Naive thymus-derived CD4-positive, alpha-beta T cell (primary cell): ENCODE measurements at regions not wholly inside any gene's neighbourhood (a gene's known extent, or its start where the extent isn't known, plus 50 kb on each side); places are given as distances from the start of the nearest gene placed in this dataset.

Source experiments
- ATAC-seq: fragments of 150-1000 bp; cut with Tn5 transposase; 2 replicates; pipeline ENCODE4 v1.10.0; 2021; ENCODE audit warnings: mild to moderate bottlenecking, moderate library complexity
- CTCF ChIA-PET: fragments of 350-600 bp; sonication (Branson Sonifier 250); formaldehyde crosslinking; loops from one replicate; lab custom pipeline; 2021; ENCODE audit warnings: antibody characterized with exemption; lab: Charles Lee
- POLR2A ChIA-PET: fragments of 350-600 bp; sonication (Branson Sonifier 250); formaldehyde crosslinking; loops from one replicate; lab custom pipeline; 2021; ENCODE audit warnings: antibody characterized with exemption, inconsistent platforms; lab: Charles Lee
- DNase-seq, 9 donors: peaks; one replicate each; pipeline versions ENCODE4 v3.0.0 to v3.0.0-alpha.2; 2020 to 2022; ENCODE audit warnings: mixed read lengths in 1 of 9
- H3K27ac ChIP-seq: one replicate; pipeline ENCODE4 v1.7.0; 2013; ENCODE audit warnings: mild to moderate bottlenecking, low read depth, low read length, moderate library complexity
- H3K27me3 ChIP-seq, 2 donors: one replicate each; pipeline ENCODE4 v1.7.0; 2013; ENCODE audit warnings: low read length in 2 of 2, mild to moderate bottlenecking in 2 of 2, moderate library complexity in 2 of 2; ENCODE audit not compliant: control insufficient read depth in 2 of 2, insufficient read depth in 2 of 2
- H3K36me3 ChIP-seq, 3 experiments: 1 replicate in 2 of 3; 2 replicates in 1 of 3; pipeline ENCODE4 v1.7.0; 2013; ENCODE audit warnings: low read length in 3 of 3, mild to moderate bottlenecking in 3 of 3, moderate library complexity in 1 of 3; ENCODE audit not compliant: insufficient read depth in 3 of 3, control insufficient read depth in 2 of 3
- H3K4me1 ChIP-seq, 2 donors: one replicate each; pipeline ENCODE4 v1.7.0; 2013; ENCODE audit warnings: low read length in 2 of 2, mild to moderate bottlenecking in 2 of 2, moderate library complexity in 1 of 2; ENCODE audit not compliant: control insufficient read depth in 2 of 2, insufficient read depth in 2 of 2
- H3K4me3 ChIP-seq: 2 replicates; pipeline ENCODE4 v1.7.0; 2013; ENCODE audit warnings: mild to moderate bottlenecking, low read length
- H3K9me3 ChIP-seq, 3 experiments: 1 replicate in 2 of 3; 2 replicates in 1 of 3; pipeline ENCODE4 v1.7.0; 2013; ENCODE audit warnings: low read length in 3 of 3; ENCODE audit not compliant: control insufficient read depth in 2 of 3
- H3K27ac Mint-ChIP-seq, 9 donors: one replicate each; pipeline ENCODE4 v1.8.0; 2020 to 2022; ENCODE audit warnings: mixed read lengths in 9 of 9, mild to moderate bottlenecking in 8 of 9, moderate library complexity in 5 of 9, inconsistent platforms in 2 of 9
- H3K27me3 Mint-ChIP-seq, 5 donors: one replicate each; pipeline ENCODE4 v1.8.0; 2021 to 2022; ENCODE audit warnings: mixed read lengths in 5 of 5, mild to moderate bottlenecking in 1 of 5
- H3K36me3 Mint-ChIP-seq, 5 donors: one replicate each; pipeline ENCODE4 v1.8.0; 2020 to 2022; ENCODE audit warnings: mixed read lengths in 5 of 5, mild to moderate bottlenecking in 3 of 5, inconsistent platforms in 1 of 5
- H3K4me1 Mint-ChIP-seq, 7 donors: one replicate each; pipeline ENCODE4 v1.8.0; 2020 to 2022; ENCODE audit warnings: mixed read lengths in 7 of 7, mild to moderate bottlenecking in 3 of 7, inconsistent platforms in 1 of 7
- H3K4me3 Mint-ChIP-seq, 10 donors: one replicate each; pipeline ENCODE4 v1.8.0; 2020 to 2022; ENCODE audit warnings: mild to moderate bottlenecking in 10 of 10, mixed read lengths in 10 of 10, moderate library complexity in 6 of 10, inconsistent platforms in 2 of 10
- H3K9me3 Mint-ChIP-seq, 11 donors: one replicate each; pipeline ENCODE4 v1.8.0; 2020 to 2022; ENCODE audit warnings: mixed read lengths in 11 of 11, mild to moderate bottlenecking in 4 of 11, inconsistent platforms in 1 of 11, moderate library complexity in 1 of 11
- intact Hi-C, 2 donors: fragments of 100-400 bp; cut with micrococcal nuclease; formaldehyde crosslinking; loops; one replicate each; pipeline ENCODE4 v1.15.1; 2023

GRCh38 chr18:45232061-45232460 is 383.2 kb upstream of the SLC14A2 start:
- ATAC-seq (peak; percentile 57), DNase-seq (no peak)
- H3K9me3 Mint-ChIP-seq, result peaks cover 0 to 6% (median 3%) of the 10 kb centered on the region in 11 donors
- H3K9me3 ChIP-seq, result no peaks in the 10 kb centered on the region
- H3K27ac ChIP-seq, result no peak overlapping the region
- no peak overlapping the region for H3K4me3 ChIP-seq
- H3K27ac Mint-ChIP-seq, result no peak overlapping the region
- no peaks in the 10 kb centered on the region for H3K27me3 Mint-ChIP-seq
- POLR2A ChIA-PET, result no interaction called here
- H3K36me3 Mint-ChIP-seq, result no peaks in the 10 kb centered on the region
- no peaks in the 10 kb centered on the region for H3K4me1 Mint-ChIP-seq
- H3K4me3 Mint-ChIP-seq, result no peak overlapping the region
- intact Hi-C loops, result no loop called here
- no peaks in the 10 kb centered on the region for H3K27me3 ChIP-seq
- no peaks in the 10 kb centered on the region for H3K36me3 ChIP-seq
- CTCF ChIA-PET, result no interaction called here
- H3K4me1 ChIP-seq, result no peaks in the 10 kb centered on the region

- CTCF ChIA-PET, result no interaction called here
- H3K36me3 ChIP-seq, result no peaks in the 10 kb centered on the region
- no peak overlapping the region for H3K27ac ChIP-seq
- Mint-ChIP-seq H3K27me3 (peaks cover 0 to 7% (median 0%) of the 10 kb centered on the region in 5 donors), H3K36me3 (no peaks in the 10 kb centered on the region), H3K9me3 (peaks cover 0 to 4% (median 0%) of the 10 kb centered on the region in 11 donors), H3K4me1 (no peaks in the 10 kb centered on the region), H3K4me3 (no peak overlapping the region), H3K27ac (no peak overlapping the region)
- H3K4me3 ChIP-seq, result no peak overlapping the region
- ATAC-seq (no peak), DNase-seq (no peak)
- no peaks in the 10 kb centered on the region for H3K9me3 ChIP-seq
- no peaks in the 10 kb centered on the region for H3K4me1 ChIP-seq
- POLR2A ChIA-PET, result no interaction called here
- H3K27me3 ChIP-seq, result no peaks in the 10 kb centered on the region
- intact Hi-C loops, result no loop called here
Observed at GRCh38 chr18:45236676-45237075, 378.6 kb upstream of the SLC14A2 start.

- intact Hi-C loops, result no loop called here
Observed at GRCh38 chr18:45237343-45238098, 377.8 kb upstream of the SLC14A2 start.

GRCh38 chr18:45241271-45241670 is 374.0 kb upstream of the SLC14A2 start:
- Histone ChIP-seq H3K36me3 (no peaks in the 10 kb centered on the region), H3K9me3 (no peaks in the 10 kb centered on the region), H3K27ac (no peak overlapping the region), H3K27me3 (no peaks in the 10 kb centered on the region), H3K4me1 (no peaks in the 10 kb centered on the region), H3K4me3 (no peak overlapping the region)
- H3K36me3 Mint-ChIP-seq, result no peaks in the 10 kb centered on the region
- POLR2A ChIA-PET, result no interaction called here
- intact Hi-C loops, result no loop called here
- no peak for ATAC-seq
- no peak for DNase-seq
- CTCF ChIA-PET, result no interaction called here
- no peak overlapping the region for H3K27ac Mint-ChIP-seq
- no peaks in the 10 kb centered on the region for H3K4me1 Mint-ChIP-seq
- no peak overlapping the region for H3K4me3 Mint-ChIP-seq
- peaks cover 0 to 3% (median 0%) of the 10 kb centered on the region in 11 donors for H3K9me3 Mint-ChIP-seq
- peaks cover 0 to 11% (median 0%) of the 10 kb centered on the region in 5 donors for H3K27me3 Mint-ChIP-seq

More at GRCh38 chr18:45237343-45238098, 377.8 kb upstream of the SLC14A2 start:
- Mint-ChIP-seq H3K36me3 (no peaks in the 10 kb centered on the region), H3K4me3 (no peak overlapping the region), H3K4me1 (no peaks in the 10 kb centered on the region), H3K27ac (no peak overlapping the region), H3K27me3 (peaks cover 0 to 11% (median 0%) of the 10 kb centered on the region in 5 donors), H3K9me3 (peaks cover 0 to 3% (median 0%) of the 10 kb centered on the region in 11 donors)
- no peak overlapping the region for H3K27ac ChIP-seq
- H3K4me3 ChIP-seq, result no peak overlapping the region
- no peaks in the 10 kb centered on the region for H3K27me3 ChIP-seq
- H3K9me3 ChIP-seq, result no peaks in the 10 kb centered on the region
- no peak for ATAC-seq
- H3K4me1 ChIP-seq, result no peaks in the 10 kb centered on the region
- no peaks in the 10 kb centered on the region for H3K36me3 ChIP-seq
- DNase-seq, result no peak
- POLR2A ChIA-PET, result no interaction called here
- CTCF ChIA-PET, result no interaction called here

- H3K27ac Mint-ChIP-seq, result no peak overlapping the region
- no peaks in the 10 kb centered on the region for H3K36me3 Mint-ChIP-seq
- no peak for ATAC-seq
Observed at GRCh38 chr18:45241982-45242565, 373.2 kb upstream of the SLC14A2 start.

GRCh38 chr18:45243340-45244110 is 371.8 kb upstream of the SLC14A2 start:
- DNase-seq, result no peak
- CTCF ChIA-PET, result no interaction called here
- H3K27me3 ChIP-seq, result no peaks in the 10 kb centered on the region
- H3K4me3 ChIP-seq, result no peak overlapping the region
- Mint-ChIP-seq H3K9me3 (peaks cover 0 to 2% (median 0%) of the 10 kb centered on the region in 11 donors), H3K36me3 (no peaks in the 10 kb centered on the region), H3K27ac (no peak overlapping the region), H3K27me3 (peaks cover 0 to 11% (median 0%) of the 10 kb centered on the region in 5 donors), H3K4me1 (no peaks in the 10 kb centered on the region), H3K4me3 (peak overlapping the region in 1 of 10 donors; percentile 13)
- no peak for ATAC-seq
- POLR2A ChIA-PET, result no interaction called here
- no peaks in the 10 kb centered on the region for H3K4me1 ChIP-seq
- no peaks in the 10 kb centered on the region for H3K9me3 ChIP-seq
- H3K36me3 ChIP-seq, result no peaks in the 10 kb centered on the region
- no peak overlapping the region for H3K27ac ChIP-seq
- intact Hi-C loops, result no loop called here

More at GRCh38 chr18:45241982-45242565, 373.2 kb upstream of the SLC14A2 start:
- Mint-ChIP-seq H3K4me3 (no peak overlapping the region), H3K27me3 (peaks cover 0 to 11% (median 0%) of the 10 kb centered on the region in 5 donors), H3K4me1 (no peaks in the 10 kb centered on the region), H3K9me3 (peaks cover 0 to 2% (median 0%) of the 10 kb centered on the region in 11 donors)
- Histone ChIP-seq H3K36me3 (no peaks in the 10 kb centered on the region), H3K4me3 (no peak overlapping the region), H3K27me3 (no peaks in the 10 kb centered on the region), H3K27ac (no peak overlapping the region), H3K9me3 (no peaks in the 10 kb centered on the region), H3K4me1 (no peaks in the 10 kb centered on the region)
- ChIA-PET POLR2A (no interaction called here), CTCF (no interaction called here)
- intact Hi-C loops, result no loop called here
- DNase-seq, result no peak
